HepG2 (cell line): ENCODE measurements at regions not wholly inside any gene's neighbourhood (a gene's known extent, or its start where the extent isn't known, plus 50 kb on each side); places are given as distances from the start of the nearest gene placed in this dataset.

Experiments
- ATAC-seq: fragments of 200-7000 bp; cut with Tn5 transposase; 3 replicates; pipeline ENCODE4 v1.9.1; 2020; ENCODE audit warnings: mild to moderate bottlenecking, moderate library complexity
- BruUV-seq: library from RNA; stranded (reverse); fragments of 400-500 nt; replicated peaks from 2 replicates; lab custom pipeline; 2021; lab: Mats Ljungman, UMichigan
- CTCF ChIA-PET: fragments of 300-600 bp; formaldehyde crosslinking; extraction: SDS; loops from one replicate; lab custom pipeline; 2021; ENCODE audit warnings: low total read pairs, inconsistent platforms, low intra/inter-chr PET ratio; lab: Yijun Ruan, JAX
- POLR2A ChIA-PET: fragments of 350-600 bp; sonication (Branson Sonifier 250); formaldehyde crosslinking; loops from one replicate; lab custom pipeline; 2020; ENCODE audit warnings: antibody characterized with exemption, inconsistent platforms; lab: Yijun Ruan, JAX
- DNase-seq: peaks from one replicate; pipeline ENCODE4 v3.0.0-alpha.2; 2015; ENCODE audit warnings: low spot score
- FAIRE-seq: peaks from 3 replicates; lab custom pipeline; 2011; peaks lifted over from hg19 to GRCh38; lab: Jason Lieb, UNC
- H2AFZ ChIP-seq: one replicate; pipeline ENCODE4 v1.6.1; 2011; ENCODE audit warnings: low read length, inconsistent platforms
- H3K27ac ChIP-seq: fragments of 300-600 bp; 3 replicates; pipeline ENCODE4 v1.8.0; 2011; ENCODE audit warnings: mixed run types, mild to moderate bottlenecking, mixed read lengths, low read length, inconsistent platforms; ENCODE audit not compliant: insufficient read depth; ENCODE audit errors: extremely low read length
- H3K27me3 ChIP-seq, 2 experiments: fragments of 200-600 bp in 1 of 2; 2 replicates in 1 of 2; 3 replicates in 1 of 2; pipeline versions ENCODE4 v1.6.0 to v1.8.0; 2011; ENCODE audit warnings: low read length in 2 of 2, mild to moderate bottlenecking in 2 of 2, moderate library complexity in 2 of 2, inconsistent platforms in 1 of 2; ENCODE audit not compliant: insufficient read depth in 2 of 2, control insufficient read depth in 1 of 2
- H3K36me3 ChIP-seq, 2 experiments: fragments of 200-600 bp in 1 of 2; replicated peaks in 1 of 2; 2 replicates in 1 of 2; 3 replicates in 1 of 2; pipeline versions ENCODE4 v1.5.1 to v1.8.0; 2011; ENCODE audit warnings: low read length in 2 of 2, inconsistent platforms in 1 of 2; ENCODE audit not compliant: insufficient read depth in 2 of 2, control insufficient read depth in 1 of 2
- H3K4me1 ChIP-seq: 2 replicates; pipeline ENCODE4 v1.5.1; 2012; ENCODE audit warnings: low read length, inconsistent platforms; ENCODE audit not compliant: insufficient read depth
- H3K4me2 ChIP-seq: 2 replicates; pipeline ENCODE4 v1.6.0; 2011; ENCODE audit warnings: low read depth, low read length, inconsistent platforms
- H3K4me3 ChIP-seq, 3 experiments: fragments of 200-600 bp in 1 of 3; sonication (generic), shearing (Covaris generic) in 1 of 3; replicated peaks in 1 of 3; 2 replicates each; pipeline ENCODE4 v1.5.1; 2011 to 2016; ENCODE audit warnings: low read length in 3 of 3, inconsistent platforms in 2 of 3, low read depth in 2 of 3, mild to moderate bottlenecking in 2 of 3, control low read depth in 1 of 3, mixed read lengths in 1 of 3; ENCODE audit not compliant: insufficient read depth in 1 of 3
- H3K79me2 ChIP-seq: one replicate; pipeline ENCODE4 v1.6.1; 2011; ENCODE audit warnings: low read length, inconsistent platforms; ENCODE audit not compliant: insufficient read depth
- H3K9ac ChIP-seq: 2 replicates; pipeline ENCODE4 v1.6.0; 2011; ENCODE audit warnings: mild to moderate bottlenecking, low read depth, low read length, inconsistent platforms; ENCODE audit not compliant: insufficient read depth
- H3K9me3 ChIP-seq: 2 replicates; pipeline ENCODE4 v1.5.1; 2012; ENCODE audit warnings: mild to moderate bottlenecking, low read length
- H4K20me1 ChIP-seq: 2 replicates; pipeline ENCODE4 v1.6.0; 2011; ENCODE audit warnings: inconsistent platforms, mild to moderate bottlenecking, low read length, moderate library complexity; ENCODE audit not compliant: insufficient read depth
- AKAP8 ChIP-seq: sonication (generic); formaldehyde crosslinking; IDR thresholded peaks from 2 replicates; pipeline ENCODE4 v1.5.1; 2020; ENCODE audit warnings: mild to moderate bottlenecking, missing genetic modification reagents
- ATAD3A ChIP-seq: sonication (generic); formaldehyde crosslinking; IDR thresholded peaks from 2 replicates; pipeline ENCODE4 v1.4.0; 2020; ENCODE audit warnings: missing genetic modification reagents
- ATF4 ChIP-seq, 2 experiments: fragments of 450-650 bp in 1 of 2; sonication (generic) in 1 of 2; formaldehyde crosslinking; IDR thresholded peaks; 2 replicates each; pipeline versions ENCODE4 v1.5.0 to v1.8.0; 2020 to 2022; ENCODE audit warnings: mild to moderate bottlenecking in 1 of 2, missing genetic modification reagents in 1 of 2
- BRF2 ChIP-seq: sonication (generic); formaldehyde crosslinking; IDR thresholded peaks from 2 replicates; pipeline ENCODE4 v1.8.1; 2022; ENCODE audit warnings: mild to moderate bottlenecking, missing genetic modification reagents
- CBX2 ChIP-seq, 2 experiments: fragments of 200-600 bp in 1 of 2; sonication (generic); formaldehyde crosslinking in 1 of 2; IDR thresholded peaks; 2 replicates each; pipeline versions ENCODE4 v1.7.0 to v1.8.1; 2018 to 2022; ENCODE audit warnings: low read depth in 2 of 2, low read length in 1 of 2, mild to moderate bottlenecking in 1 of 2, missing genetic modification reagents in 1 of 2
- KLF9 ChIP-seq: IDR thresholded peaks from 2 replicates; pipeline ENCODE4 v1.6.1; 2016; ENCODE audit warnings: low read depth
- MAFG ChIP-seq: sonication (generic); formaldehyde crosslinking; IDR thresholded peaks from 2 replicates; pipeline ENCODE4 v1.5.1; 2020; ENCODE audit warnings: mild to moderate bottlenecking, missing genetic modification reagents
- MEIS1 ChIP-seq: sonication (generic); formaldehyde crosslinking; IDR thresholded peaks from 2 replicates; pipeline ENCODE4 v1.9.0; 2021; ENCODE audit warnings: mild to moderate bottlenecking, missing genetic modification reagents, moderate library complexity, borderline replicate concordance
- MTA3 ChIP-seq: sonication (generic); formaldehyde crosslinking; IDR thresholded peaks from 2 replicates; pipeline ENCODE4 v1.4.0; 2020; ENCODE audit warnings: missing genetic modification reagents
- SRSF1 ChIP-seq: fragments of 200-400 bp; formaldehyde crosslinking; optimal IDR thresholded peaks from 2 replicates; pipeline ENCODE3; 2017; ENCODE audit warnings: mild to moderate bottlenecking, low read depth, low read length, moderate library complexity
- TEAD2 ChIP-seq: sonication (generic); formaldehyde crosslinking; IDR thresholded peaks from 2 replicates; pipeline ENCODE4 v1.9.0; 2021; ENCODE audit warnings: missing genetic modification reagents
- ZFP82 ChIP-seq: sonication (generic); formaldehyde crosslinking; IDR thresholded peaks from 2 replicates; pipeline ENCODE4 v1.5.1; 2020; ENCODE audit warnings: mild to moderate bottlenecking, missing genetic modification reagents, borderline replicate concordance
- ZNF234 ChIP-seq: sonication (generic); formaldehyde crosslinking; conservative IDR thresholded peaks from 2 replicates; pipeline ENCODE4 v1.5.1; 2020; ENCODE audit warnings: mild to moderate bottlenecking, missing genetic modification reagents
- ZNF274 ChIP-seq: sonication (generic); formaldehyde crosslinking; IDR thresholded peaks from 2 replicates; pipeline ENCODE4 v1.5.1; 2020; ENCODE audit warnings: mild to moderate bottlenecking, missing genetic modification reagents
- ZNF414 ChIP-seq: sonication (generic); formaldehyde crosslinking; IDR thresholded peaks from 2 replicates; pipeline ENCODE4 v1.5.0; 2020; ENCODE audit warnings: missing genetic modification reagents
- ZNF44 ChIP-seq: sonication (generic); formaldehyde crosslinking; IDR thresholded peaks from 2 replicates; pipeline ENCODE4 v1.5.1; 2020; ENCODE audit warnings: mild to moderate bottlenecking, missing genetic modification reagents
- ZNF710 ChIP-seq: sonication (generic); formaldehyde crosslinking; IDR thresholded peaks from 2 replicates; pipeline ENCODE4 v1.5.0; 2020; ENCODE audit warnings: mild to moderate bottlenecking, missing genetic modification reagents, borderline replicate concordance
- ZNF713 ChIP-seq: sonication (generic); formaldehyde crosslinking; IDR thresholded peaks from 2 replicates; pipeline ENCODE4 v1.4.0; 2020; ENCODE audit warnings: mild to moderate bottlenecking, missing genetic modification reagents
- ZNF737 ChIP-seq: sonication (generic); formaldehyde crosslinking; IDR thresholded peaks from 2 replicates; pipeline ENCODE4 v1.5.0; 2020; ENCODE audit warnings: missing genetic modification reagents, mild to moderate bottlenecking, borderline replicate concordance
- ZSCAN22 ChIP-seq: sonication (generic); formaldehyde crosslinking; IDR thresholded peaks from 2 replicates; pipeline ENCODE4 v1.4.0; 2020; ENCODE audit warnings: mild to moderate bottlenecking, missing genetic modification reagents
- WGBS: methylation state at CpG from one replicate; pipeline ENCODE4 v1.1.6; 2017; ENCODE audit warnings: low lambda C conversion rate; 5-methylcytosine and 5-hydroxymethylcytosine counted together
- in situ Hi-C: cut with HindIII; loops from 2 replicates; pipeline ENCODE4 v1.10.0; 2017; ENCODE audit warnings: low pct_unique_long_range_greater_than_20kb; ENCODE audit not compliant: extremely low pct_ligation_motif_present
- intact Hi-C: fragments of 100-400 bp; cut with micrococcal nuclease; formaldehyde crosslinking; loops from one replicate; pipeline ENCODE4 v1.10.0; 2022; ENCODE audit not compliant: unreplicated experiment

- no peak for TF ChIP-seq ZNF710 (CRISPR knock-in tag)
- TF ChIP-seq MTA3 (CRISPR knock-in tag): no peak
- TF ChIP-seq KLF9 (CRISPR knock-in tag): no peak
- TF ChIP-seq ZNF414: no peak
Observed at GRCh38 chr4:14700083-14700482, 302.2 kb upstream of the CPEB2 start (continued).

- CTCF ChIA-PET: no interaction called here
- WGBS: 0% methylated on average over 3 of the region's 3 CpGs
- Histone ChIP-seq H3K79me2 (no peaks in the 10 kb centered on the region), H3K36me3 (no peaks in the 10 kb centered on the region), H3K4me1 (no peaks in the 10 kb centered on the region), H2AFZ (no peak overlapping the region), H3K4me3 (no peak overlapping the region), H3K9me3 (peaks cover 44% of the 10 kb centered on the region), H3K4me2 (no peak overlapping the region), H3K27me3 (no peaks in the 10 kb centered on the region), H3K27ac (no peak overlapping the region), H4K20me1 (no peaks in the 10 kb centered on the region), H3K9ac (no peak overlapping the region)
- intact Hi-C loops: no loop called here
- DNase-seq (no peak), ATAC-seq (no peak), FAIRE-seq (no peak)
- POLR2A ChIA-PET: no interaction called here
- in situ Hi-C loops: no loop called here
- BruUV-seq: no TSS peak
- no peak for TF ChIP-seq ZNF713 (CRISPR knock-in tag)
- TF ChIP-seq MAFG (CRISPR knock-in tag): no peak
- TF ChIP-seq ZSCAN22 (CRISPR knock-in tag): no peak
- no peak for TF ChIP-seq ZNF274
- no peak for TF ChIP-seq SRSF1
- no peak for TF ChIP-seq ZNF44 (CRISPR knock-in tag)
- TF ChIP-seq MEIS1 (CRISPR knock-in tag): no peak
- no peak for TF ChIP-seq ZNF234 (CRISPR knock-in tag)
- no peak for TF ChIP-seq TEAD2 (CRISPR knock-in tag)
- no peak for TF ChIP-seq BRF2 (CRISPR knock-in tag)
- TF ChIP-seq ZFP82 (CRISPR knock-in tag): no peak
- TF ChIP-seq ZNF737 (CRISPR knock-in tag): no peak
- TF ChIP-seq CBX2 (IDR thresholded peaks at IDR 0.05; ENCODE audit: low read depth, low read length): no peak
- TF ChIP-seq CBX2 (CRISPR knock-in tag; IDR thresholded peaks at IDR 0.05; ENCODE audit: low read depth): no peak
- no peak for TF ChIP-seq AKAP8
- TF ChIP-seq ATAD3A (CRISPR knock-in tag): no peak
- no peak for TF ChIP-seq ATF4 (CRISPR knock-in tag; IDR thresholded peaks at IDR 0.05)
Observed at GRCh38 chr4:14700544-14700943, 301.7 kb upstream of the CPEB2 start.
